Hematopoietic multipotent progenitor cell treated with erythropoietin and hydrocortisone succinate and interleukin-3 and kit ligand, for 8 days (in vitro differentiated cells): ENCODE measurements at regions not wholly inside any gene's neighbourhood (a gene's known extent, or its start where the extent isn't known, plus 50 kb on each side); places are given as distances from the start of the nearest gene placed in this dataset.
"Not testable (repeated sequence)": the region's sequence is repeated elsewhere in the genome, so short reads cannot be mapped to it uniquely, and the experiment has no call there.

ENCODE experiments used
- DNase-seq: peaks from one replicate; pipeline ENCODE4 v3.0.0-alpha.2; 2015

GRCh38 chr9:39675211-39675553, 319.7 kb downstream of the SPATA31A1 start:
- not testable (repeated sequence) for DNase-seq

- DNase-seq = not testable (repeated sequence)
Observed at GRCh38 chr9:39678534-39679263, 323.2 kb downstream of the SPATA31A1 start.

GRCh38 chr9:39680694-39681401, 325.4 kb downstream of the SPATA31A1 start:
- not testable (repeated sequence) for DNase-seq

- not testable (repeated sequence) for DNase-seq
Observed at GRCh38 chr9:39728862-39729261, 373.4 kb downstream of the SPATA31A1 start.

GRCh38 chr9:39744898-39745297, 389.4 kb downstream of the SPATA31A1 start:
- DNase-seq = not testable (repeated sequence)

- DNase-seq = not testable (repeated sequence)
Observed at GRCh38 chr9:39775570-39775969, 420.1 kb downstream of the SPATA31A1 start.

GRCh38 chr9:39791356-39791755, 435.9 kb downstream of the SPATA31A1 start:
- DNase-seq = not testable (repeated sequence)

GRCh38 chr9:39797935-39798334, 442.5 kb downstream of the SPATA31A1 start:
- not testable (repeated sequence) for DNase-seq

GRCh38 chr9:39799252-39799651, 443.8 kb downstream of the SPATA31A1 start:
- not testable (repeated sequence) for DNase-seq

GRCh38 chr9:39802561-39802960, 447.1 kb downstream of the SPATA31A1 start:
- not testable (repeated sequence) for DNase-seq

GRCh38 chr9:39809401-39810226, 454.1 kb downstream of the SPATA31A1 start:
- DNase-seq = peak; percentile 48

GRCh38 chr9:39810401-39810800, 454.9 kb downstream of the SPATA31A1 start:
- DNase-seq = not testable (repeated sequence)

- DNase-seq = peak; percentile 0
Observed at GRCh38 chr9:39811615-39812014, 456.1 kb downstream of the SPATA31A1 start.

- peak; percentile 0 for DNase-seq
Observed at GRCh38 chr9:39828457-39828856, 473.0 kb downstream of the SPATA31A1 start.
